Activated T-cell treated with anti-CD3 and anti-CD28 coated beads for 4 hours (primary cell): ENCODE measurements at regions not wholly inside any gene's neighbourhood (a gene's known extent, or its start where the extent isn't known, plus 50 kb on each side); places are given as distances from the start of the nearest gene placed in this dataset.

Source experiments
- DNase-seq: peaks from one replicate; pipeline ENCODE4 v3.0.0-alpha.2; 2020

GRCh38 chr22:48397531-48398180, 1430.0 kb downstream of the BRD1 start:
- DNase-seq = no peak

GRCh38 chr22:48396785-48397530, 1430.7 kb downstream of the BRD1 start:
- DNase-seq = no peak

GRCh38 chr22:48396091-48396784, 1431.4 kb downstream of the BRD1 start:
- no peak for DNase-seq

DNA sequence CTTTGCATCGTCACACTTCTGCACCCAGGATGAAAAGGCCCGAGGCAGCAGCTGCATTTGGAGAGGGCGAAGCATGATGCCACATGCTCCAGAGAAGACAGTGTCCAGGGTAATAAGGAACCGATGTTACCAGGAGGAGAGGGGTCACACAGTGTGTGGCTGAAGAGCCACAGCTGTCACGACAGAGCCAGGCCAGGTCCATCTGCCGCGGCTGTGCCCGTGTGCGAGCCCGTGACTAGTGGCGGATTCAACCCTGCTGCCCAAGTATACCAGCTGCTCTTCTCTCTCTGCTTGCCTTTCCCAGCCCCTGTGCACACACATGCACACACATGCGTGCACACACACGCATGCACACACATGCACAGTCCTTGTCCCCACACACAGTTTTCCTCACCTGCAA, 1432.5 kb downstream of the BRD1 start:
- DNase-seq = no peak

- DNase-seq = no peak
Measured at GRCh38 chr22:48394787-48395186, 1432.9 kb downstream of the BRD1 start.

DNA sequence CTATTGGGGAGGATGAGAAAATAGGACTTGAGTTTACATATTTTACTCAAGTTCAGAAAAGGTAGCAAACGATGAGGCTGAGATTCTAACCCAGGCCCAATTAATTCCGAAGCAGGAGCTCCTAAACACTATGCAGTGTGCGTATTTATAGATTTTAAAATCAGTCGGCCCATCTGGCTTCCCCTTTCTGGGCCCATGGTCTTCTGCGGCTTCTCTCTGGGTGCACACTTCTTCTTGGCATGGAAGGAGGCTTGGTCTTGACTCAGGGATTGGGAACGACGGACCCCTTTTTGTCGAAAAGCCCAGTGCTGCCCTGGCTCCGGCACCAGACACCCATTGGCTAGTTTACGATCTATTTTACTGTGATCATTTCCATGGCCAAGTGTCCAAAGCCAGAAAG, 1433.8 kb downstream of the BRD1 start:
- no peak for DNase-seq

- no peak for DNase-seq
Measured at GRCh38 chr22:48393041-48393370, 1434.7 kb downstream of the BRD1 start.

GRCh38 chr22:48391820-48392219, 1435.9 kb downstream of the BRD1 start:
- no peak for DNase-seq

GRCh38 chr22:48391171-48391711, 1436.4 kb downstream of the BRD1 start:
- DNase-seq = no peak

DNA sequence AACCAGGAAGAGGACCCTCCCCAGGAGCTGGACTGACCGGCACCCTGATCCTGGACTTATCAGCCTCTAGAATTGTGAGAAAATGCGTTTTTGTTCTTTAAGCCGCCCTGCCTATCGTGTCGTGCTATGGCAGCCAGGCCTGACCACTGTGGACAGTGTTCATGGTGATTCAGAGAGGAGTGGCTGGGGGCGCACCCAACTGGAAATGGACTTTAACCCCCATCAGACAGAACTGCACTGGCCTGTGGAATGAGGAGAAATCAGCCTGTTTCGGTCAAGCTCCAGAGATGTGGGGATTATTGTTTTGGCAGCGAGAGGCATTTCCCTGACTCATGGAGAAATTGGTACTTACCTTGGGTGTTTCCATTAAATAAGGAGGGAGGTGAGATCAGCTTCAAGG, 1437.8 kb downstream of the BRD1 start:
- no peak for DNase-seq

DNA sequence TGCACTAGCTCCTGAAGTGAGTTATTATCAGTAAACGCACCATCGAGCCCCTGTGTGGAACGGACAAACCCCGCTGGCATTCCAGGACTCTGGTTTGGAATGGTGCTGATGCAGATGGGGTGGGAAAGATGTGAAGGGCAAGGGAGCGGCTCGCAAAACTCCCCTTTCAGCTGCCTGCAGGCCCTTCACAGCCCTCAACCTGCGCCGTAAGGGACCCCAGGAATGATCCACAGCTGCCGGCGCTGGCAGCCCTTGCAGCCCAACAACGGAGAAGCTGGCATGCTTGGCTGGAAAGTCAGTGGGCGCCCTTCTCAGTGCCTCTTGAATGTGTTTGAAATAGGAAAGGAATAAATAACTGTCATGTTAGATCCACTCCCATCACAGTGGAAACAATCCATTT, 1445.5 kb downstream of the BRD1 start:
- DNase-seq = no peak

GRCh38 chr22:48380016-48380665, 1447.5 kb downstream of the BRD1 start:
- no peak for DNase-seq

GRCh38 chr22:48379371-48379770, 1448.3 kb downstream of the BRD1 start:
- DNase-seq = no peak

DNA sequence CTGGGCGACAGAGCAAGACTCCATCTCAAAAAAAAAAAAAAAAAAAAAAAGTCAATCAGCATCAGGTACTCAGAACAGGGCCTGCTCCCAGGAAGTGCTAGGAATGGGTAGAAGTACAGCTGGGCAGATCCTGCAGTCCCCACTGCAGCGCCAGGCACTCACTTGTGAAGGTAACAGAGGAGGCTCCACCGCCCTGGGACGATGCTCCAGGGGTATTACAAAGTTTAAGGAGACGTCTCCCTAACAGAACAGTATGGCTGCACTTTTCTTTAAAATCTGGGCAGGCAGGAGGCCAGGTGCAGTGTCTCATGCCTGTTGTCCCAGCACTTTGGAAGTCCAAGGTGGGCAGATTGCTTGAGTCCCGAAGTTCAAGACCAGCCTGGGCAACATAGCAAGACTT, 1449.0 kb downstream of the BRD1 start:
- no peak for DNase-seq

DNA sequence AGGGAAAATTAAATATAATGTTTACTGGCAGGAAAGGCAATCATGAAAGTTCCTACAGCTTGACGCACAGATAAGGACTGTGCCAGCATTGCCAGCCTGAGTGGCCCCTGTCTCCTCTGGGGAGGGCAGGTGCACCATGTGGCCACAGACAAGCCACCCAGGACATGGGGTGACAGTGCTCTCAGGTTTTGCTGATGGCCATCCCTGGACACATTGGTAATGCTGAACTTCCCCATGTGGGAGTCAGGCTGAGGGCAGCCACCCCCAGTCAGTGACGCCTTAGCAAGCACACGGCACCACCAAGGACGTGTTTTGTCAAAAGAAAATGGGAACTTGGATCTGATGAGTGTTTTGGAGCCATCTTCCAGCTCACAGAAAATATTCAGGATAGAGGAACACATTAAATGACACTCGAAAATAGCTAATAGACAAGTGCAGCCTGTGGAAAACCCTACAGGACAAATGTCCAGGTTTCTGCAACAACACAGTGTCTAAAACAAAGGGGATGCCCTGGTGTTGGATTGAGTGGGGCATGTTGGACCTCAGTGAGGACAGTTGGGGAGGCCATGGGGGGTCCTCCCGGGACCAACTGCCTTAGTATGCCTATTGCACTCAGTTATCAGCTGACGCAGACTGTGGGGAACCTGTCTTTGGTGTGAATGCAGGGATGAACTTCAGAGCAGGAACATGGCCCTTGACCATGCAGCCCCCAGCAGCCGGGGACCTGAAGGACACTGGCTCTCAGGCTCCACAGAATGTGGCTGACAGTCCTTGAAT, 1450.5 kb downstream of the BRD1 start:
- no peak for DNase-seq

- no peak for DNase-seq
Measured at GRCh38 chr22:48376428-48376827, 1451.2 kb downstream of the BRD1 start.

- DNase-seq = no peak
Measured at GRCh38 chr22:48373626-48374173, 1454.0 kb downstream of the BRD1 start.

DNA sequence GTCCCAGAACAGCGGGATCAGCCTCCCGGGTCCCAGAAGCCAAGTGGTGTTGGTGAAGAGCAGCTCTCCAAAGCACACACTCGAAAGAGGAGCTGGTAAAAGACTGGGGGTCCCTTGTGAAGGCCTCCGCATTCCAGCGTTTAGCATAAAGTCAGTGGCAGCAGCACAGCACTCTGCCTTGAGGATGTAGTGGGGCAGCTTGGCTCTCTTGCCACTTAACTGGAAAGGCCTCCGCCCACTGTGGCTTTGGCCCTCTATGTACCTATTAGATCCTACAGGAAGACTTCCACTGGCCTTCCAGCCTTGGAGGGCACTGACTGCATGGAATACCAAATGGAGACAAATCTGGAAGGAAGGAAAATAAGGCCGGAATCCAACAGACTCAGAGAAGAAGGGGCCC, 1455.3 kb downstream of the BRD1 start:
- no peak for DNase-seq

DNA sequence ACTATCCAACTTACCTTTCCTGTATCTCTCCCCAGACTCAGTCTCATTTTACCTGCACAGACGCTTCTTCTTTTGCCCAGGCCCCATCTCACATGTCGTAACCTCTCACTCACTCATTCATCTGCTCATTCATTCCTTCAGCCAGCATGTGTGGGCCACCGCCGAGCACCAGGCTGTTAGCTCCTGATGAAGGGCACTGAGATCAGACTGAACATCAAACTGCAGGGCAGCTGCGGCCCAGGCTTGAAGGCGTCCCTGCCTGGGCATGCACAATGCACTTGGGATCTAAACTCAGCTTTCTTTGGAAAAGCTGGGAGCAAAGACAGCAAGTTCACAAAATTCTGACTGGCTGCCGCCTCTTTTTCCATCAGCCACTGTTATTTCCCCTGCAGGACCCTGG, 1456.3 kb downstream of the BRD1 start:
- no peak for DNase-seq

DNA sequence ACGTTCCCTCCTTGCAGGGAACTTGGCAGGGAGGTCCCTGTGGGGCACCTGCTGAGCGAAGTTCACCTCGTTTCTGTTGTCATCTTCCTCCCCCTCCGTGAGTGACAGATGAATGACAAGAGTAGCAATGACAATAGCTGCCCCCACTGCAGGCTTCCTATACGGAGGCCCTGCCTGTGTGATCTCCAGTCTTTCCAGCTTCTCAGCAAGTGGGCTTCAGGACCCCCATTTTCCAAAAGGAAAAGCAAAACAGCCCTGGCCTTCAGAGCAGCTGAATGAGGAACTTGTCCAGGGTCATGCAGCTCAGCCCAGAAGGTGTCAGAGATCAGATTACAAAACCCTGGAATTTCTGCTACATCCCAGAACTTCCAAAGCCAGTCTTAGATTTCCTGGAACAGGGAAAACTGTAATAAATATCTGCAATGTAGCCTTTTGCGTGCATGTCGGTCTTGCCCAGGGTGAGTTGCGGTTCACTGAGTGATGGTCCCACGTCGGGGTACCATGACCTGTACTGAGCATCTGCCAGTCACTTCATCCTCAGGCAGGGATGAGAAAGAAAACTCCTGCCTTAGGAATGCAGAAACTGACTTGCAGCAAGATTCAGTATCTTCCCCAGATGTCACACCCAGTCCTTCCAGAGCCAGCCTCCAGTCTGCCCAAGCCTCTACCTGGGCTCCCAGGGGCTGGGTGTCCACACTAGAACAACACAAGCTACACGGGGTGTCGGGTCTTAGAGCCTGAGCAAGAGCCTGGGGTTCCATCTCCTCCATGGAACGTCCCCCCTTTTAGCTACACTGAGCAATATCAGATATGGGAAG, 1457.0 kb downstream of the BRD1 start:
- DNase-seq = no peak

GRCh38 chr22:48369789-48370507, 1457.7 kb downstream of the BRD1 start:
- no peak for DNase-seq
